ENCODE measurements at regions not wholly inside any gene's neighbourhood (a gene's known extent, or its start where the extent isn't known, plus 50 kb on each side); places are given as distances from the start of the nearest gene placed in this dataset.
"Not testable (repeated sequence)": the region's sequence is repeated elsewhere in the genome, so short reads cannot be mapped to it uniquely, and the experiment has no call there.

DNA sequence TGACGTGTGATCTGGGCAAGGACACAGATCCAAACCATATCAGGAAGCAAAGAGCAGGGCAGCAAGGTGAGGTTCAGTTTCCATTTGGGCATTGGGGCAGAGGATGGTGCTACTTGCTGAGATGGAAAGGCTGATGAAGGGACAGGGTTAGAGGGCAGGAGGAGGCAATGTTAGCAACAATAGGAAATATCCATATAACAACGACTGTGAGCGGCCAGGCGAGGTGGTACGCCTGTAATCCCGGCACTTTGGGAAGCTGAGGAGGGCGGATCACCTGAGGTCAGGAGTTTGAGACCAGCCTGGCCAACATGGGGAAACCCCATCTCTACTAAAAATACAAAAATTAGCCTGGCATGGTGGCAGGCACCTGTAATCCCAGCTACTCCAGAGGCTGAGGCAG lies 144.5 kb downstream of the IRX5 start:
- not testable (repeated sequence) for TF ChIP-seq POLR2AphosphoS5 (IDR thresholded peaks at IDR 0.05; ENCODE audit: low read depth, low read length); USF1 (IDR thresholded peaks at IDR 0.05; ENCODE audit: borderline replicate concordance, low read depth); RFX5 (IDR thresholded peaks at IDR 0.05; ENCODE audit: low read length); YY1 (IDR thresholded peaks at IDR 0.05; ENCODE audit: low read depth); MXI1 (IDR thresholded peaks at IDR 0.05; ENCODE audit: low read depth, low read length); CTCF (IDR thresholded peaks at IDR 0.05); EP300 (IDR thresholded peaks at IDR 0.05; ENCODE audit: borderline replicate concordance in 1 of 2, low read depth in 1 of 2, low read length in 1 of 2); RAD21 (IDR thresholded peaks at IDR 0.05; ENCODE audit: low read length); NRF1 (IDR thresholded peaks at IDR 0.05; ENCODE audit: low read depth, low read length); SMC3 (IDR thresholded peaks at IDR 0.05; ENCODE audit: low read depth, low read length); FOXM1 (IDR thresholded peaks at IDR 0.05; ENCODE audit: low read depth)
- TF ChIP-seq, protein P1, sequence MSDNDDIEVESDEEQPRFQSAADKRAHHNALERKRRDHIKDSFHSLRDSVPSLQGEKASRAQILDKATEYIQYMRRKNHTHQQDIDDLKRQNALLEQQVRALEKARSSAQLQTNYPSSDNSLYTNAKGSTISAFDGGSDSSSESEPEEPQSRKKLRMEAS (IDR thresholded peaks at IDR 0.05; ENCODE audit: low read depth) = not testable (repeated sequence)

Measured in SK-N-SH (cell line).